ENCODE measurements at regions not wholly inside any gene's neighbourhood (a gene's known extent, or its start where the extent isn't known, plus 50 kb on each side); places are given as distances from the start of the nearest gene placed in this dataset.

GRCh38 chr22:48031589-48031988 lies 1269.1 kb downstream of the TBC1D22A start:
- no peak for ATAC-seq (ENCODE audit: low read depth)
- no peak overlapping the region for H3K27ac ChIP-seq (ENCODE audit: low read length in 2 of 2)
- Mint-ChIP-seq H3K27me3 (peaks cover 6% of the 10 kb centered on the region), H3K4me3 (no peak overlapping the region), H3K9me3 (ENCODE audit: insufficient read depth) (no peaks in the 10 kb centered on the region), H3K27ac (no peak overlapping the region), H3K4me1 (no peaks in the 10 kb centered on the region)
- H3K4me1 ChIP-seq (ENCODE audit: control insufficient read depth in 2 of 2, insufficient read depth in 2 of 2, low read length in 2 of 2): no peaks in the 10 kb centered on the region
- no peak for TF ChIP-seq CTCF (IDR thresholded peaks at IDR 0.05)
- TF ChIP-seq EZH2 (IDR thresholded peaks at IDR 0.05; ENCODE audit: borderline replicate concordance, insufficient read depth, low read depth, low read length, poor library complexity, severe bottlenecking): no peak
- no peak overlapping the region for H3K9ac ChIP-seq (ENCODE audit: low read length)
- ChIA-PET POLR2A (no interaction called here), CTCF (no interaction called here)
- no peak overlapping the region for H2AFZ ChIP-seq (ENCODE audit: insufficient read depth, low read depth, low read length, poor library complexity, severe bottlenecking)
- H3K27me3 ChIP-seq (replicated peaks in 1 of 4; ENCODE audit: control extremely low read depth in 1 of 4, control insufficient read depth in 3 of 4, insufficient read depth in 4 of 4, low read length in 3 of 4): no peaks in the 10 kb centered on the region
- H3K4me3 ChIP-seq (ENCODE audit: control extremely low read depth in 1 of 5, extremely low read depth in 1 of 5, insufficient read depth in 1 of 5, low read depth in 2 of 5, low read length in 4 of 5): no peak overlapping the region
- intact Hi-C loops (cut with micrococcal nuclease): no loop called here
- no peak for DNase-seq
- 83% methylated on average over 2 of the region's 6 CpGs for WGBS (ENCODE audit: insufficient coverage)
- no peaks in the 10 kb centered on the region for H4K20me1 ChIP-seq (ENCODE audit: control insufficient read depth, insufficient read depth, low read length, poor library complexity, severe bottlenecking)
- no peak overlapping the region for H3K4me2 ChIP-seq (replicated peaks; ENCODE audit: low read depth, low read length, poor library complexity, severe bottlenecking)
- H3K9me3 ChIP-seq (ENCODE audit: control extremely low read depth in 1 of 3, control insufficient read depth in 2 of 3, insufficient read depth in 1 of 3, low read length in 2 of 3): no peaks in the 10 kb centered on the region
- no peaks in the 10 kb centered on the region for H3K36me3 ChIP-seq (replicated peaks in 1 of 2; ENCODE audit: control extremely low read depth in 1 of 2, control insufficient read depth in 1 of 2, extremely low read depth in 1 of 2, insufficient read depth in 2 of 2, low read length in 1 of 2)
- no peaks in the 10 kb centered on the region for H3K79me2 ChIP-seq (ENCODE audit: control insufficient read depth, insufficient read depth, low read length)

- CTCF ChIA-PET: no interaction called here
- POLR2A ChIA-PET: no interaction called here
- Histone ChIP-seq H3K4me2 (replicated peaks; ENCODE audit: low read depth, low read length, poor library complexity, severe bottlenecking) (no peak overlapping the region), H3K4me1 (ENCODE audit: control insufficient read depth in 2 of 2, insufficient read depth in 2 of 2, low read length in 2 of 2) (no peaks in the 10 kb centered on the region), H3K27ac (ENCODE audit: low read length in 2 of 2) (no peak overlapping the region), H3K9ac (ENCODE audit: low read length) (no peak overlapping the region), H3K4me3 (ENCODE audit: control extremely low read depth in 1 of 5, extremely low read depth in 1 of 5, insufficient read depth in 1 of 5, low read depth in 2 of 5, low read length in 4 of 5) (no peak overlapping the region), H3K9me3 (ENCODE audit: control extremely low read depth in 1 of 3, control insufficient read depth in 2 of 3, insufficient read depth in 1 of 3, low read length in 2 of 3) (peaks cover 0 to 7% (median 7%) of the 10 kb centered on the region in 3 donors), H3K36me3 (replicated peaks in 1 of 2; ENCODE audit: control extremely low read depth in 1 of 2, control insufficient read depth in 1 of 2, extremely low read depth in 1 of 2, insufficient read depth in 2 of 2, low read length in 1 of 2) (no peaks in the 10 kb centered on the region), H3K79me2 (ENCODE audit: control insufficient read depth, insufficient read depth, low read length) (no peaks in the 10 kb centered on the region), H4K20me1 (ENCODE audit: control insufficient read depth, insufficient read depth, low read length, poor library complexity, severe bottlenecking) (no peaks in the 10 kb centered on the region), H3K27me3 (replicated peaks in 1 of 4; ENCODE audit: control extremely low read depth in 1 of 4, control insufficient read depth in 3 of 4, insufficient read depth in 4 of 4, low read length in 3 of 4) (no peaks in the 10 kb centered on the region), H2AFZ (ENCODE audit: insufficient read depth, low read depth, low read length, poor library complexity, severe bottlenecking) (no peak overlapping the region)
- Mint-ChIP-seq H3K27me3 (peaks cover 5% of the 10 kb centered on the region), H3K4me3 (no peak overlapping the region), H3K9me3 (ENCODE audit: insufficient read depth) (no peaks in the 10 kb centered on the region), H3K27ac (no peak overlapping the region), H3K4me1 (peaks cover 4% of the 10 kb centered on the region)
- no peak for ATAC-seq (ENCODE audit: low read depth)
- no CpG with 5 or more reads among the region's 2 CpGs for WGBS (ENCODE audit: insufficient coverage)
- no peak for DNase-seq
- intact Hi-C loops (cut with micrococcal nuclease): no loop called here
- no peak for TF ChIP-seq CTCF (IDR thresholded peaks at IDR 0.05)
- TF ChIP-seq EZH2 (IDR thresholded peaks at IDR 0.05; ENCODE audit: borderline replicate concordance, insufficient read depth, low read depth, low read length, poor library complexity, severe bottlenecking): no peak
Measured at GRCh38 chr22:48025096-48025495, 1262.6 kb downstream of the TBC1D22A start.
